ENCODE measurements at regions not wholly inside any gene's neighbourhood (a gene's known extent, or its start where the extent isn't known, plus 50 kb on each side); places are given as distances from the start of the nearest gene placed in this dataset.

DNA sequence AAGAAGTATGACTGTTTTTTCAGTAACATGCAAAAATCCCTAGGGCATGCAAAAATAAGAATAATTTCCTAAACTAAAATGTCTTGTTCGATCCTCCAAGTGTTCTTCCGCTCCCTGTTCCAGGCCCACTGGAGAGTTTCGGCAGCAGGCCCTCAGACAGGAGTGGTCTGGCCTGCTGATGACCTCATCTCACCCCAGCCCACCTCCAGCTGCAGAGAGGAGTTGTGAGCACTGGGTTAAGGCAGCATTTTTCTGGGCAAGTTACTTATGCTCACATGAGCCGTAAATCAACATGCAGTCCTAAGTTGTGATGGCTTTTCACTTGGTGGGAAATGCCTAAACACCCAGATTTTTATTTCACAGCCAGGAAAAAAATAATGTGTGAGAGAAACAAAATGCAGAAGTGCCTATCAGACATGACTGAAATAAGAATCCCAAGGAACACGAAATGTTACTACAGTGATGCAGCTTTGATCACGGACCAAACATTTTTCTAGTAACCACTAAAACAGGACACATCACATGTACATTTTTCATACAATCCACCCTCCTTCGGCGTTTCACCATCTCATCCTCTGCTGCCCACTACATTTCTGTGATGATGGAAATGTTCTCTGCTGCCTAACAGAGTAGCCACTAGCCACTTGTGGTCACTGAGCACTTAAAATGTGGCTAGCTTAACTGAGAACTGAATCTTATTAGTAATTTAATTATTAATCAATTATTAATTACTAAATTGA is 153.3 kb upstream of the TBL1X start:
- in situ Hi-C loops (cut with HindIII; ENCODE audit: low sequenced_read_pairs) = no loop called here

DNA sequence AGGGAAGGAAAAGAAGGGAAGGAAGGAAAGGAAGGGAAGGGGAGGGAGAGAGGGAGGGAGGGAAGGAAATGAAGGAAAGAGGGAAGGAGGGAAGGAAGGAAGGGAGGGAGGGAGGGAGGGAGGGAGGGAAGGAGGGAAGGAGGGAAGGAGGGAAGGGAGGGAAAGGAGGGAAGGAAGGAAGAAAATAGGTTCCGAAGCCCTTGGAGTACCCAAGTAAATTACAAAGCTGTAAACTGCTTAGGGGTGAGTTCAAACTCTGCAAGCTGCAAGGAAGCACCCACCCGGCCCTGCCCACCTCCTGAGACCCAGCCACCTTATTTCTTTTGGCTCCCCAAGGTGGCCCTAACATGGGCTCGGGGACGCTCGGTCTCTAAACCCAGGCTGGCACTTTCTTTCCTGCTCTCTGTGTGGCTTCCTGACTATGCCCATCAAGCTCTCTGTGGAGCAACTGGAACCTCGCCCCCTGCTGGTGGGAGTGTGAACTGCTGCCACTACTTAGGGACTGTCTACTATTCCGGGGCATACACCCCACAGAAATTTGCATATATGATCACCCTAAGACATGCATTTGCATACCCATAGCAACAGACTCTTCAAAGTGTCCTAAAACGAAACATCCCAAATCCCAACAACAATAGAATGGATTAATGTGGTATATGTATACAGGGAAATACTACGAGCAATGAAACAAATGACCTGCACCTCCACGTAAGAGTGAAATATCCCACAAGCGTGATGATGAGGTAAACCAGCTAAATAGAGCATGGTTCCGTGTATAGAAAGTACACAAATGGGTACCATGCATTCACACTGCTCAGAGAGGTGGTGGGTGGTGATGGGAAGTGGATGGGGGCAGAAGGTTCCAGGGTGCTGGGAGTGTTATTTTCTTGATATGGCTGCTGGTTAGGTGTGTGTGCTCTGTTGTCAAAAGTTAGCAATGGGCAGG is 151.7 kb upstream of the TBL1X start:
- in situ Hi-C loops (cut with HindIII; ENCODE audit: low sequenced_read_pairs) = no loop called here

- in situ Hi-C loops (cut with HindIII; ENCODE audit: low sequenced_read_pairs) = no loop called here
These were observed 149.8 kb upstream of the TBL1X start for GRCh38 chrX:9315086-9315485.

- in situ Hi-C loops (cut with HindIII; ENCODE audit: low sequenced_read_pairs) = no loop called here
These were observed 148.8 kb upstream of the TBL1X start for GRCh38 chrX:9316096-9316495.

- in situ Hi-C loops (cut with HindIII; ENCODE audit: low sequenced_read_pairs) = no loop called here
These were observed 147.7 kb upstream of the TBL1X start for GRCh38 chrX:9317176-9317575.

DNA sequence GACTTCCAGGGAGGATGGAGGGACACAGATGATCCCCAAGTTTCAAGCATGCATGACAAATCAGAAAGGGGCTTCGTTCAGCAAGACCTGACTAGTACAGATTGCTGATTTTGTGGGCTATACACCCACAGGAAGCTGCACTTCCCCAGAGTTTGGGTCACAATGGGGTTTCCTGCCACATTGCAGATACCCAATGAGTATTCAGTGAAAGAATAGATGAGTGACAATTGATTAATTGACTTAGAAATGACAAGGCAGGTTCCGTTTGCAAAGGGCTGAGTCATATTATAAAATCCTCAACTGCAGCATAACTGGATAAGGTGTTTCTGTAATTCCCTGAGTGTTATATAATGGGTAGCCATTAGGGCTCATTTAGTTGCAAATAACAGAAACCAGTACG is 146.6 kb upstream of the TBL1X start:
- in situ Hi-C loops (cut with HindIII; ENCODE audit: low sequenced_read_pairs) = no loop called here

DNA sequence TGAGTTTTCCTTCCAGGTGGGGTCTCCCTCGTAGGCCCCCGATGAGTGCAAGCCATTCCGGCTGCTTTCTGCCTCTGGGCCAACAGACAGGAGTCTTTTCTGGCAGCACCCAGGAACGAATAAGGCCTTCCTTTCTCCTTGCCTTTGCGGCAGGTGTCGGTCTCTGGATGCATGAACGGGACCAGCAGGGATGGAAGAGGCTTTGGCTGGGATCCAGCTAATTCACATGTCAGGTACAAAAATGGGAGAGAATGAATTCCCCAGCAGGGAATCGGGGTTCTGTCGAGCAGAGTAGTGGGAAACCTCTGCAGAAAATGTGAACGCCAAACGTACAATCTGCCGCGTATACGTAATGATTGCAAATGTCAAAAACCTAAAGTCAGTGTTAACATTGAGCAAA is 146.1 kb upstream of the TBL1X start:
- in situ Hi-C loops (cut with HindIII; ENCODE audit: low sequenced_read_pairs) = no loop called here

DNA sequence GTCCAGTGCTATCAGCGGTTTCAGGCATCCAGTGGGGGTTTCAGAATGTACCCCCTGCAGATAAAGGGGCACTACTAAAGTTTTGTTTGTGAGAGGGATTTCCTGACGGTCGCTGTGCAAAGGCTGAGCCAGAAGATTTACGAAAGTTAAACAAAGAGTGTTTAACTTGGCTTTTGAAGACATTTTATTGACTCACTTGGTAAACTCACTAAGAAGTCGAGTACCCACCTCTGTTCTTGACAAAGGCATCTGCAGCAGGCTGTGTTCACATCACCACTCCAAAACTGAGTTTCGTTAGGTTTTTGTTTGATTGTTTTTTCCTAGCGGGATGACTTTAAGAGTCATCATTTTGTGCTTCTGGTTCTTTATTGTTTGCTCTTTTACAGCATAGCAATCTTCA is 143.9 kb upstream of the TBL1X start:
- in situ Hi-C loops (cut with HindIII; ENCODE audit: low sequenced_read_pairs) = no loop called here

GRCh38 chrX:9324676-9325075 is 140.2 kb upstream of the TBL1X start:
- in situ Hi-C loops (cut with HindIII; ENCODE audit: low sequenced_read_pairs) = no loop called here

DNA sequence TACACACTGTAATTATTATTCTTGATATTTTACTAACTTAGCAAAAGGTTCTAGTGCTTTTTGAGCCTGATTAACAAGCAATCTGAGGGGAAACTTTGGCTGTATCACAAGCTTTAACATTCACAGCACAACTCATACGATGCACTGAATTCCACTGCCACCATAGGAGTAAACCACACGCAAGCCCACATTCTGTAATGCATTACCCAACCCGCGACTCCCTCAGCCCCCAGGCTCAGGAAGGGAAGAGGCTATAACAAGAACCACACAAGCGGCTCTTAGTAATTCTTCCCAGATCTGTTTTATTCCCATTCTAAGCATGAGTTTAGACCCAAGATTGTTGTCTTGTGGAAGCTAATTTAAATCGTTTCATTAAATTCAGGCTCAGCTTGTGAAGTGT is 138.5 kb upstream of the TBL1X start:
- in situ Hi-C loops (cut with HindIII; ENCODE audit: low sequenced_read_pairs) = no loop called here

DNA sequence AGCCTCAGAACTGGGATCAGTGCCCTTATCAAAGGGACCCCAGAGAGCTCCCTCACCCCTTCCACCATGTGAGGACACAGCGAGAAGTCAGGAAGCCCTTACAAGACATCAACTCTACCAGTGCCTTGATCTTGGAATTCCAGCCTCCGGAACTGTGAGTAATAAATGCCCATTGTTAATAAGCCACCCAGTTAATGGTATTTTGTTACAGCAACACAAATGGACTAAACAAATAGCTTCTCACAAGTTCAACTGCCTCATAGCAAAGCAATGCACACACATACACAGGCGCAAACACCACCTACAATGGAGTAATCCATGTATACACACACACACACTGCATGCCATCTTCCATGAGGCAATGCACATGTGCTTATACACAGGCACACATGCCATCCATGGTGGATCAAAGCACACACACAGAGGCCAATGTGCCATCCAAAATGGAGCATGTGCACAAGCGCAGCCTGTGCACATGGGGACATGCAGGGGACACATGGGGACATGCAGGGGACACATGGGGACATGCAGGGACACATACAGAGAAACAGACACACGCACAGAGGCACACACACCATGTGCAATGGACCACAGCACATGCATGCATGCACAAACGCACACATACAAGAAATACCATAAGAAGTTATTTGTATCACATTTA is 137.6 kb upstream of the TBL1X start:
- in situ Hi-C loops (cut with HindIII; ENCODE audit: low sequenced_read_pairs) = no loop called here

DNA sequence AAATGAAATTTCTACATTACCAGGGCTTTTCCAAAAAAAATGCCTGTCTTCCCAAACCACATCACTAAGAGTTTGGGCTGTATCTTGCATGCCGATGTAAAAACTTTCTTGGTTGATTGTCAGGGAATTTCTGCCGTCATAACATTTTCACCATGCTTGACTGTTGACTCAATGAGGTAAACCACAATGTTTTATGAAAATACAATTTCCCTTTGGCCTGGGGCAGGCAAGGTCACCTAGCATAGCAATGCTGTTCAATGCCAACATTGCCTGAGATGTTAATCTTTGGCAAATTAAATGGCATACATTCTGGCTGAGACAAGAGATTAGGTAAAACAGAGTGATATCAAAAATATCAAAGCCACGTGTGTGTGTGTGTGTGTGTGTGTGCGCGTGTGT is 137.1 kb upstream of the TBL1X start:
- in situ Hi-C loops (cut with HindIII; ENCODE audit: low sequenced_read_pairs) = no loop called here

GRCh38 chrX:9329056-9329455 is 135.8 kb upstream of the TBL1X start:
- in situ Hi-C loops (cut with HindIII; ENCODE audit: low sequenced_read_pairs) = no loop called here

GRCh38 chrX:9330249-9330982 is 134.4 kb upstream of the TBL1X start:
- in situ Hi-C loops (cut with HindIII; ENCODE audit: low sequenced_read_pairs) = no loop called here

DNA sequence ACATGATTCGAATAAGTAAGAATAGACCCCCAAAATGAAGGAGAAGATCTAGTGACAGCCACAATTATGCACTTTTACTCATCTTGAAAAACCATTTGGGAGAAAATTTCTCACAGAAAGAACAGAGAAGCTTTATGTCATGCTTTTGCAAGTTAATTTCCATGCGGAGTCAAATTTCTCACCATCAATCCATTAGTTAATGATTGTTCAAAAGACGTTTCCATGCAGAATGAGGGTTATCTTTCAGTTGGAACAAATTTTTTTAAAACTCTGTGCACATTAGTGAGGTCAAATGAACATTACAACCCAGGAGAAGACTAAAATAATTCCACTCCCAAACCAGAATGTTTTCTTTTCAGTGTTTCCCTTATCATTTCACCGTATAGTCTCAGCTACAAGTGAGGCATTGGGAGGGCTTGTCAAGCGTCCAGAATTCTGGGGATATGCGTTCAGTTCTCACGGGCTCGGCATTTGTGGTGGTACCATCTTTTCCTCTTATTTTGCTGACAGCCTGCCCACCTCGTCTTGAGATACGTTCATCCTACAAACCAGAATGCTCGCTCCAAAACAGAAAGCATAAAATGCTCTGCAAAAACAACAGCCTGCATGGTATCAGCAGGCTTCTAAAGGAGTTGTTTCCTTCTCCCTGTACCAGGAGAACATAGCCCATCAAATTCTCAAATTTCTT is 130.8 kb upstream of the TBL1X start:
- in situ Hi-C loops (cut with HindIII; ENCODE audit: low sequenced_read_pairs) = no loop called here

DNA sequence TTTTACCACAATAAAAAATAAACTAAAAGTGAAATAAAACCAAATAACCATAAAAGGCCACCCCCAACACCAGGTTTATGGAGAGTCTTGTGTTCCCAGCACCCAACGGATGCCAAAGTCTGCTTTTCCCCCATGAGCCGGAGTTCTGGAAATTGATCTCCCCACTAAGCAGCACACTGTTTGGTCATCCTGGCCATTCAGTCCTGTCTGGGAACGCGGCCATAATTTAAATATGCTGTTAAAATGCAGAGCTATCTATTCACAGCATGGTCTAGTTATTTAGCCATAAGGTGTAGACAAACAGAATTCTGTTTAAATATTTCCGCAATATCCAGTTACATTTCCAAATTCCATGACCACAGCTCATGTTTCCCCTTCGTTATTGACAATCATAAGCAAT is 129.6 kb upstream of the TBL1X start:
- in situ Hi-C loops (cut with HindIII; ENCODE audit: low sequenced_read_pairs) = no loop called here

DNA sequence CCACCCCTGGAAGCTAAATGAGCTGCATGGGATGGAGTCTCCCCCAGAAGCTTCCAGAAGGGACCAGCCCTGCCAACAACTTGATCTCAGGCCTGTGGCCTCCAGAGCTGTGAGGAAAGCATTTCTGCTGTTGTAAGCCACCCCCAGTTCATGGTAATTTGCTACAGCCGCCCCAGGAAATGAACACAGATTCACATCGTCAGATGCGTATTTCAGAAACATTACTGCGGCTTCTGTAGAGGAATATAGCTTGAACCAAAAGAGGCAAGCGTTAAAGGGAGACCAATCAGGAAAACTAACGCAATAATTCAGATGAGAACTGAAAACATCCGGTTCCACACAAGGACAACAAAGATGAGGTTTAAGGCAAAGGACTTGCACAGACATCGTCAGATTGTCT is 128.4 kb upstream of the TBL1X start:
- in situ Hi-C loops (cut with HindIII; ENCODE audit: low sequenced_read_pairs) = no loop called here

GRCh38 chrX:9337046-9337445 is 127.8 kb upstream of the TBL1X start:
- in situ Hi-C loops (cut with HindIII; ENCODE audit: low sequenced_read_pairs) = no loop called here

GRCh38 chrX:9338986-9339385 is 125.9 kb upstream of the TBL1X start:
- in situ Hi-C loops (cut with HindIII; ENCODE audit: low sequenced_read_pairs) = no loop called here
